ENCODE measurements at regions not wholly inside any gene's neighbourhood (a gene's known extent, or its start where the extent isn't known, plus 50 kb on each side); places are given as distances from the start of the nearest gene placed in this dataset.

DNA sequence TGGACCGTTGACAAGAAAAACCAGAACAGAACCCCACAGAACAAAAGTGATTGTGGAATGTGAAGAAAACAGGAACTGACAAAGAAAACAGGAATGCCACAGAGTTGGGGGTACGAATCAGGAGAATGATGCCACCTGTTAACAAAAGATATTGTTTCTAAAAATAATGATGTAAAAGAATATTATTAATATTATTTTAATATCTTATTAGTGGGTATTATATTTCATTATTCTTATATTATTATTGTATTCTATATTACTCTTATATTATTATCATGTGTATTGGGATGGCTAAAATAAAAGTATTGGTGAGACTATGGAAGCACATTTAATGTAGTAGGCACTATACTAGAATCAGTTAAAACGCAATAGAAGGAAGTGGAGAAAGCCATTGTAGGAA is 659.0 kb upstream of the PCDH15 start:
- Histone ChIP-seq H3K9me3 (no peaks in the 10 kb centered on the region), H3K27ac (no peak overlapping the region), H3K27me3 (no peaks in the 10 kb centered on the region), H3K9ac (ENCODE audit: low read depth in 2 of 2, low read length in 2 of 2) (no peak overlapping the region), H3K36me3 (no peaks in the 10 kb centered on the region), H3K4me1 (no peaks in the 10 kb centered on the region), H3K4me3 (no peak overlapping the region)
- no peak for DNase-seq
- intact Hi-C loops (cut with DNase I) = no loop called here
- TF ChIP-seq, protein P1, sequence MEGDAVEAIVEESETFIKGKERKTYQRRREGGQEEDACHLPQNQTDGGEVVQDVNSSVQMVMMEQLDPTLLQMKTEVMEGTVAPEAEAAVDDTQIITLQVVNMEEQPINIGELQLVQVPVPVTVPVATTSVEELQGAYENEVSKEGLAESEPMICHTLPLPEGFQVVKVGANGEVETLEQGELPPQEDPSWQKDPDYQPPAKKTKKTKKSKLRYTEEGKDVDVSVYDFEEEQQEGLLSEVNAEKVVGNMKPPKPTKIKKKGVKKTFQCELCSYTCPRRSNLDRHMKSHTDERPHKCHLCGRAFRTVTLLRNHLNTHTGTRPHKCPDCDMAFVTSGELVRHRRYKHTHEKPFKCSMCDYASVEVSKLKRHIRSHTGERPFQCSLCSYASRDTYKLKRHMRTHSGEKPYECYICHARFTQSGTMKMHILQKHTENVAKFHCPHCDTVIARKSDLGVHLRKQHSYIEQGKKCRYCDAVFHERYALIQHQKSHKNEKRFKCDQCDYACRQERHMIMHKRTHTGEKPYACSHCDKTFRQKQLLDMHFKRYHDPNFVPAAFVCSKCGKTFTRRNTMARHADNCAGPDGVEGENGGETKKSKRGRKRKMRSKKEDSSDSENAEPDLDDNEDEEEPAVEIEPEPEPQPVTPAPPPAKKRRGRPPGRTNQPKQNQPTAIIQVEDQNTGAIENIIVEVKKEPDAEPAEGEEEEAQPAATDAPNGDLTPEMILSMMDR (IDR thresholded peaks at IDR 0.05) = no peak

DNA sequence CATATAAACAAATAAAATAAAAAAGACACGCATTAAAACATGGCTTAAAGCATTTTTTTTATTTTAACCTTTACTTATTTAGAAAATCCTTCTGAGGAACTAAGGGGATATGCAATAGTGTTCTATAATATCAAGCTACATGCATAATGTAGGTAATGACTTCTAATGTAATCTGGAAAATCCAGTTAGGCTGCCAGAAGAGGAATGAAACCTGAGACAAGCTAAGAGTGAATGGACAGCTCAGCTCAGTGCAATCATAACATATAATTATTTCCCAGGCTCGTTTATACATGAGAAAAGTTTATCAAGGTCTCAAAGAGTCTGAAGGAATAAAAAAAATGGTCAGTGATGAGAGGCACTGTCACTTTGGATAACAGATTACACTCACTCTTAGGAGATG is 649.0 kb upstream of the PCDH15 start:
- intact Hi-C loops (cut with DNase I) = no loop called here
- Histone ChIP-seq H3K36me3 (no peaks in the 10 kb centered on the region), H3K27ac (no peak overlapping the region)

DNA sequence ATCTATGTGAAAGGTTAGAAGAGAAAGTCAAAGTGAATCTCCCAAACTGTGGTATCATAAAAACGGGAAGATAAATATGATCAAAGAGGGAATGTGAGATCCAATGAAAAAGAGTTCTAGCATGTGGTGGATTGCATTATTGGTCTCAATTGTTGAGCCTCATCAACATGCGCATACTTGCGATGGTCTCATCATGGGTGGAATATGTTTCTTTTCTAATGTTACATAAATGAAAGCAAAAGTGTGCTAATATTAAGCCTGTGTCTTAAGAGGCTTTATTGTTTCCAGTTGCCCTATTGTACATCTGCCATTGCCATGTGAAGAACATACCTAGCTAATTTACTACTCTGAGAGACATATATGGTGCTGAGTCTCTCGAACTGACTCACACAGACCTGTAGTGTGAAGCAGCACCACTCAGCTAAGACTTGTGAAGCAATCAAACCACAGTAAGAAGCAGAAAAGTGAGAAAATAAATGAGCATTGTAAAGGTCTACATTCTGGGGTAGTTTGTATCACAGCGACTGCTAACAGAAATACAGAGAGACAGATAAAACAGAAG is 645.5 kb upstream of the PCDH15 start:
- intact Hi-C loops (cut with DNase I) = no loop called here
- no peaks in the 10 kb centered on the region for H3K4me1 ChIP-seq
- TF ChIP-seq, protein P1 (IDR thresholded peaks at IDR 0.05) = no peak
- no peaks in the 10 kb centered on the region for H3K36me3 ChIP-seq
- no peak overlapping the region for H3K4me3 ChIP-seq
- no peaks in the 10 kb centered on the region for H3K9me3 ChIP-seq
- no peaks in the 10 kb centered on the region for H3K27me3 ChIP-seq
- H3K27ac ChIP-seq = no peak overlapping the region
- H3K9ac ChIP-seq (ENCODE audit: low read depth in 2 of 2, low read length in 2 of 2) = no peak overlapping the region
- DNase-seq = no peak

More for the DNA sequence above, 649.0 kb upstream of the PCDH15 start:
- TF ChIP-seq, protein P1 (IDR thresholded peaks at IDR 0.05) = no peak
- Histone ChIP-seq H3K9ac (ENCODE audit: low read depth in 2 of 2, low read length in 2 of 2) (no peak overlapping the region), H3K9me3 (no peaks in the 10 kb centered on the region), H3K4me3 (no peak overlapping the region), H3K4me1 (no peaks in the 10 kb centered on the region), H3K27me3 (no peaks in the 10 kb centered on the region)
- no peak for DNase-seq

DNA sequence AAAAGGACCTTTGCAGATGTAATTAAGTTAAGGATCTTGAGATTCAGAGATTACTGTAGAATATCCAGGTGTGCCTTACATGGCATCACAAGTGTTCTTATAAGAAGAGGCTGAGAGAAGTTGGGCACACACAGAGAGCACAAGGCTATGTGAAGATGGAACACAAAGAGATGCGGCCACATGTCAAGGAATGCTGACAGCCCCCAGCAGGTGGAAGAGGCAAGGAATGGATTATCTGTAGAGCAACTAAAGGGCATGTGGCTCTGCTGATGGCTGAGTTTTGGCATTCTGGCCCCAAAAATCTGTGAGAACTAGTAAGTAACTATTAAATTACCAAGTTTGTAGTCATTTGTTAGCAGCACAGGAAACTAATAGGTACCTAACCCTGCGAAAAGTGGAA is 640.7 kb upstream of the PCDH15 start:
- Histone ChIP-seq H3K27me3 (no peaks in the 10 kb centered on the region), H3K4me3 (no peak overlapping the region), H3K9ac (ENCODE audit: low read depth in 2 of 2, low read length in 2 of 2) (no peak overlapping the region), H3K9me3 (no peaks in the 10 kb centered on the region), H3K4me1 (no peaks in the 10 kb centered on the region), H3K27ac (no peak overlapping the region), H3K36me3 (no peaks in the 10 kb centered on the region)
- TF ChIP-seq, protein P1 (IDR thresholded peaks at IDR 0.05) = no peak
- intact Hi-C loops (cut with DNase I) = no loop called here
- no peak for DNase-seq

DNA sequence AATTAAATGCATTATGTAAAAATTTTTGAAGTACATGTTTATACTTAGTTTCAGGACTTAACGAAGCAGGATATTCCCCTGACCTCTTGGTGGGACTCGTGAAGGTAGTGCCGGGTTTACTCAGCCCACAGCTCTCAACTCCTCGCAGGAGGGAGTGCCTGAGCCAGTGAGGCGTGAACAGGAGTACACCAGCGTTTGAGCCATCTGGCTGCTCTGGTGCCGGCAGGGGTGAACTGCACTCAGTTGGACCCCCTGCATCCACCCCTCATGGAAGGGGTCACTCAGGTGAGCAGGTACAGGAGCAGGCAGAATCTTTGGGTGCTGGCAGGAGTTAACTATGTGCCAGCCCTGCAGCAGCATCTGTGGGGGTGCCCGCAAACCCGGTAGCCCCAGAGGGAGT is 625.1 kb upstream of the PCDH15 start:
- no peak overlapping the region for H3K9ac ChIP-seq (ENCODE audit: low read depth in 2 of 2, low read length in 2 of 2)
- DNase-seq = no peak
- no peaks in the 10 kb centered on the region for H3K27me3 ChIP-seq
- no peaks in the 10 kb centered on the region for H3K9me3 ChIP-seq
- no peak overlapping the region for H3K4me3 ChIP-seq
- H3K4me1 ChIP-seq = no peaks in the 10 kb centered on the region
- TF ChIP-seq, protein P1 (IDR thresholded peaks at IDR 0.05) = no peak
- intact Hi-C loops (cut with DNase I) = no loop called here
- no peak overlapping the region for H3K27ac ChIP-seq
- H3K36me3 ChIP-seq = no peaks in the 10 kb centered on the region
